WTC11 (cell line): ENCODE measurements at regions not wholly inside any gene's neighbourhood (a gene's known extent, or its start where the extent isn't known, plus 50 kb on each side); places are given as distances from the start of the nearest gene placed in this dataset.

Experiments
- ATAC-seq: fragments of 200-7000 bp; cut with Tn5 transposase; 2 replicates; pipeline ENCODE4 v1.10.0; 2021; ENCODE audit warnings: mild to moderate bottlenecking, moderate library complexity
- CTCF ChIA-PET: fragments of 300-600 bp; sonication (Branson Sonifier 250); formaldehyde crosslinking; loops from one replicate; lab custom pipeline; 2021; ENCODE audit warnings: antibody characterized with exemption; lab: Charles Lee
- POLR2A ChIA-PET: fragments of 350-600 bp; sonication (Branson Sonifier 250); formaldehyde crosslinking; loops from one replicate; lab custom pipeline; 2021; ENCODE audit warnings: antibody characterized with exemption; lab: Charles Lee
- DNase-seq: peaks from one replicate; pipeline ENCODE4 v3.0.0; 2021; ENCODE audit warnings: low spot score
- H3K27ac Mint-ChIP-seq: 2 replicates; pipeline ENCODE4 v1.8.0; 2021; ENCODE audit warnings: mixed read lengths
- H3K27me3 Mint-ChIP-seq: 2 replicates; pipeline ENCODE4 v1.8.0; 2021; ENCODE audit warnings: low read depth, mild to moderate bottlenecking, moderate library complexity, mixed read lengths
- H3K36me3 Mint-ChIP-seq: 2 replicates; pipeline ENCODE4 v1.8.0; 2021; ENCODE audit warnings: mixed read lengths
- H3K4me1 Mint-ChIP-seq: 2 replicates; pipeline ENCODE4 v1.8.0; 2022; ENCODE audit warnings: mixed read lengths
- H3K4me3 Mint-ChIP-seq: 2 replicates; pipeline ENCODE4 v1.8.0; 2021; ENCODE audit warnings: mild to moderate bottlenecking, moderate library complexity, mixed read lengths
- H3K9me3 Mint-ChIP-seq: 2 replicates; pipeline ENCODE4 v1.8.0; 2021; ENCODE audit warnings: mixed read lengths
- ESRRA ChIP-seq: sonication (generic); formaldehyde crosslinking; IDR thresholded peaks from 2 replicates; pipeline ENCODE4 v1.8.1; 2022; ENCODE audit warnings: mild to moderate bottlenecking, missing genetic modification reagents, borderline replicate concordance
- IRF2 ChIP-seq: sonication (generic); formaldehyde crosslinking; IDR thresholded peaks from 2 replicates; pipeline ENCODE4 v1.8.0; 2022; ENCODE audit warnings: low read depth, missing genetic modification reagents, borderline replicate concordance
- JUN ChIP-seq: sonication (generic); formaldehyde crosslinking; IDR thresholded peaks from 2 replicates; pipeline ENCODE4 v1.8.0; 2023; ENCODE audit warnings: mild to moderate bottlenecking, missing genetic modification reagents
- RELA ChIP-seq: sonication (generic); formaldehyde crosslinking; IDR thresholded peaks from 2 replicates; pipeline ENCODE4 v1.8.1; 2022; ENCODE audit warnings: missing genetic modification reagents, mild to moderate bottlenecking, borderline replicate concordance
- SOX15 ChIP-seq: fragments of 250-450 bp; sonication (Bioruptor Pico); IDR thresholded peaks from 2 replicates; pipeline ENCODE4 v1.9.0; 2021; ENCODE audit warnings: mild to moderate bottlenecking
- TCF7 ChIP-seq: sonication (generic); formaldehyde crosslinking; IDR thresholded peaks from 2 replicates; pipeline ENCODE4 v1.8.0; 2022; ENCODE audit warnings: mild to moderate bottlenecking, low read depth, missing genetic modification reagents, moderate library complexity
- TP53 ChIP-seq: sonication (generic); formaldehyde crosslinking; IDR thresholded peaks from 2 replicates; pipeline ENCODE4 v1.8.1; 2023; ENCODE audit warnings: mild to moderate bottlenecking, missing genetic modification reagents
- ZNF121 ChIP-seq: sonication (generic); formaldehyde crosslinking; IDR thresholded peaks from 2 replicates; pipeline ENCODE4 v1.8.0; 2023; ENCODE audit warnings: missing genetic modification reagents
- ZNF317 ChIP-seq: sonication (generic); formaldehyde crosslinking; IDR thresholded peaks from 2 replicates; pipeline ENCODE4 v1.8.1; 2023; ENCODE audit warnings: low read depth, mild to moderate bottlenecking, moderate library complexity, missing genetic modification reagents, borderline replicate concordance
- ZNF671 ChIP-seq: fragments of 250-450 bp; sonication (Bioruptor Pico); IDR thresholded peaks from 2 replicates; pipeline ENCODE4 v1.8.0; 2021; ENCODE audit warnings: mild to moderate bottlenecking
- TF ChIP-seq, protein P1 (sequence below): fragments of 250-450 bp; sonication (Bioruptor Pico); IDR thresholded peaks from 2 replicates; pipeline ENCODE4 v2.1.2; 2022; ENCODE audit warnings: mild to moderate bottlenecking, moderate library complexity
- TF ChIP-seq, protein P2 (sequence below): sonication (generic); formaldehyde crosslinking; IDR thresholded peaks from 2 replicates; pipeline ENCODE4 v1.8.0; 2022; ENCODE audit warnings: mild to moderate bottlenecking, missing genetic modification reagents
- TF ChIP-seq, protein P3 (sequence below): sonication (generic); formaldehyde crosslinking; IDR thresholded peaks from 2 replicates; pipeline ENCODE4 v1.8.1; 2022; ENCODE audit warnings: low read depth, mild to moderate bottlenecking, moderate library complexity, missing genetic modification reagents, borderline replicate concordance
- TF ChIP-seq, protein P4 (sequence below): sonication (generic); formaldehyde crosslinking; IDR thresholded peaks from 2 replicates; pipeline ENCODE4 v1.8.1; 2023; ENCODE audit warnings: mild to moderate bottlenecking, missing genetic modification reagents
- TF ChIP-seq, protein P5 (sequence below): sonication (generic); formaldehyde crosslinking; IDR thresholded peaks from 2 replicates; pipeline ENCODE4 v1.8.1; 2022; ENCODE audit warnings: mild to moderate bottlenecking, missing genetic modification reagents, moderate library complexity, borderline replicate concordance
- TF ChIP-seq, protein P6 (sequence below): sonication (generic); formaldehyde crosslinking; IDR thresholded peaks from 2 replicates; pipeline ENCODE4 v1.8.0; 2023; ENCODE audit warnings: missing genetic modification reagents
- TF ChIP-seq, protein P7 (sequence below): fragments of 250-450 bp; sonication (Bioruptor Pico); IDR thresholded peaks from 2 replicates; pipeline ENCODE4 v1.9.0; 2021; ENCODE audit warnings: mild to moderate bottlenecking
- TF ChIP-seq, protein P8 (sequence below): sonication (generic); formaldehyde crosslinking; IDR thresholded peaks from 2 replicates; pipeline ENCODE4 v1.8.0; 2023; ENCODE audit warnings: mild to moderate bottlenecking, missing genetic modification reagents

DNA sequence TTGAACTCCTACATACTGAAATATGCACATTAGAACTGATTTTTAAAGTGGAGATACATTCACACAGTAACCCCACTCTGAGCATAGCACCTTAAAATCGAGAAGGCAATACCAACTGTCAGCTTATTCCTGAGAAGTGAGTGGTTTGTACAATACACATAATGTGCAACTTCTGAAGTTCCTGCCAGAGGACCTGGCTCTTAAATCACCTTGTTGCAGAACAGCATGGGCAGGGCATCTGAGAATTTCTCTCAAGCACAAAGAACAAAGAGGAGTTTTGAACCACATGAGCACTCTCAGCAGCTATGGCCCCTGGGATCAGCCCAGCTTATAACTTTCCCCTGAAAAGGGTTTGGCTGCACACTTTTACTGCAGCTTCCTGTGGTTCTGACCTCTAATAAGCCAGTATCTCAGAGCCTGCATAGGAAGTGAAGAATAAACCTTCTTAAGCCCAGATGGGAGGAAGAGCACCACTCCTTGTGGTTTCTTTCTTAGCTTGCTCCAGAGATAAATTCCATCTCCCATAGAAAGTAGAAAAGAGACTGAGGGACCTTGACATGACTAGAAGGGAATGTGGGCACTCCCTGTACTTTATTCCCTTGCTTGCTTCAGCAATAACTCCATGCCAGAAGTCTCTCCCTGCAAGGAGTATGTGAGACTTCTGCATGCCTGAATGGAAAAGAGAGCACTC, 862.3 kb downstream of the SUCLG1 start:
- DNase-seq (no peak), ATAC-seq (no peak)
- H3K4me3 Mint-ChIP-seq: no peak overlapping the region
- H3K27ac Mint-ChIP-seq: no peak overlapping the region
- ChIA-PET CTCF (interaction anchor here (0.5 kb wide), 1 partner anchor 1026 kb away, joined by 3 read pairs; no protein-coding TSS in a partner anchor), POLR2A (no interaction called here)
- peaks cover 19% of the 10 kb centered on the region for H3K9me3 Mint-ChIP-seq
- no peak for TF ChIP-seq ESRRA (CRISPR knock-in tag)
- no peak for TF ChIP-seq ZNF671 (CRISPR knock-in tag)
- TF ChIP-seq, protein P1, sequence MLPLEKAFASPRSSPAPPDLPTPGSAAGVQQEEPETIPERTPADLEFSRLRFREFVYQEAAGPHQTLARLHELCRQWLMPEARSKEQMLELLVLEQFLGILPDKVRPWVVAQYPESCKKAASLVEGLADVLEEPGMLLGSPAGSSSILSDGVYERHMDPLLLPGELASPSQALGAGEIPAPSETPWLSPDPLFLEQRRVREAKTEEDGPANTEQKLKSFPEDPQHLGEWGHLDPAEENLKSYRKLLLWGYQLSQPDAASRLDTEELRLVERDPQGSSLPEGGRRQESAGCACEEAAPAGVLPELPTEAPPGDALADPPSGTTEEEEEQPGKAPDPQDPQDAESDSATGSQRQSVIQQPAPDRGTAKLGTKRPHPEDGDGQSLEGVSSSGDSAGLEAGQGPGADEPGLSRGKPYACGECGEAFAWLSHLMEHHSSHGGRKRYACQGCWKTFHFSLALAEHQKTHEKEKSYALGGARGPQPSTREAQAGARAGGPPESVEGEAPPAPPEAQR: no peak
- no peak for TF ChIP-seq ZNF121 (CRISPR knock-in tag)
- TF ChIP-seq, protein P2, sequence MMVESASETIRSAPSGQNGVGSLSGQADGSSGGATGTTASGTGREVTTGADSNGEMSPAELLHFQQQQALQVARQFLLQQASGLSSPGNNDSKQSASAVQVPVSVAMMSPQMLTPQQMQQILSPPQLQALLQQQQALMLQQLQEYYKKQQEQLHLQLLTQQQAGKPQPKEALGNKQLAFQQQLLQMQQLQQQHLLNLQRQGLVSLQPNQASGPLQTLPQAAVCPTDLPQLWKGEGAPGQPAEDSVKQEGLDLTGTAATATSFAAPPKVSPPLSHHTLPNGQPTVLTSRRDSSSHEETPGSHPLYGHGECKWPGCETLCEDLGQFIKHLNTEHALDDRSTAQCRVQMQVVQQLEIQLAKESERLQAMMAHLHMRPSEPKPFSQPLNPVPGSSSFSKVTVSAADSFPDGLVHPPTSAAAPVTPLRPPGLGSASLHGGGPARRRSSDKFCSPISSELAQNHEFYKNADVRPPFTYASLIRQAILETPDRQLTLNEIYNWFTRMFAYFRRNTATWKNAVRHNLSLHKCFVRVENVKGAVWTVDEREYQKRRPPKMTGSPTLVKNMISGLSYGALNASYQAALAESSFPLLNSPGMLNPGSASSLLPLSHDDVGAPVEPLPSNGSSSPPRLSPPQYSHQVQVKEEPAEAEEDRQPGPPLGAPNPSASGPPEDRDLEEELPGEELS (CRISPR knock-in tag): no peak
- TF ChIP-seq, protein P3, sequence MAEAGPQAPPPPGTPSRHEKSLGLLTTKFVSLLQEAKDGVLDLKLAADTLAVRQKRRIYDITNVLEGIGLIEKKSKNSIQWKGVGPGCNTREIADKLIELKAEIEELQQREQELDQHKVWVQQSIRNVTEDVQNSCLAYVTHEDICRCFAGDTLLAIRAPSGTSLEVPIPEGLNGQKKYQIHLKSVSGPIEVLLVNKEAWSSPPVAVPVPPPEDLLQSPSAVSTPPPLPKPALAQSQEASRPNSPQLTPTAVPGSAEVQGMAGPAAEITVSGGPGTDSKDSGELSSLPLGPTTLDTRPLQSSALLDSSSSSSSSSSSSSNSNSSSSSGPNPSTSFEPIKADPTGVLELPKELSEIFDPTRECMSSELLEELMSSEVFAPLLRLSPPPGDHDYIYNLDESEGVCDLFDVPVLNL (CRISPR knock-in tag): no peak
- TF ChIP-seq RELA (CRISPR knock-in tag): no peak
- TF ChIP-seq TCF7: no peak
- no peak for TF ChIP-seq JUN (CRISPR knock-in tag)
- no peak for TF ChIP-seq TP53 (CRISPR knock-in tag)
- no peak for TF ChIP-seq ZNF317 (CRISPR knock-in tag)
- TF ChIP-seq, protein P4, sequence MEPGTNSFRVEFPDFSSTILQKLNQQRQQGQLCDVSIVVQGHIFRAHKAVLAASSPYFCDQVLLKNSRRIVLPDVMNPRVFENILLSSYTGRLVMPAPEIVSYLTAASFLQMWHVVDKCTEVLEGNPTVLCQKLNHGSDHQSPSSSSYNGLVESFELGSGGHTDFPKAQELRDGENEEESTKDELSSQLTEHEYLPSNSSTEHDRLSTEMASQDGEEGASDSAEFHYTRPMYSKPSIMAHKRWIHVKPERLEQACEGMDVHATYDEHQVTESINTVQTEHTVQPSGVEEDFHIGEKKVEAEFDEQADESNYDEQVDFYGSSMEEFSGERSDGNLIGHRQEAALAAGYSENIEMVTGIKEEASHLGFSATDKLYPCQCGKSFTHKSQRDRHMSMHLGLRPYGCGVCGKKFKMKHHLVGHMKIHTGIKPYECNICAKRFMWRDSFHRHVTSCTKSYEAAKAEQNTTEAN (CRISPR knock-in tag): no peak
- TF ChIP-seq, protein P5, sequence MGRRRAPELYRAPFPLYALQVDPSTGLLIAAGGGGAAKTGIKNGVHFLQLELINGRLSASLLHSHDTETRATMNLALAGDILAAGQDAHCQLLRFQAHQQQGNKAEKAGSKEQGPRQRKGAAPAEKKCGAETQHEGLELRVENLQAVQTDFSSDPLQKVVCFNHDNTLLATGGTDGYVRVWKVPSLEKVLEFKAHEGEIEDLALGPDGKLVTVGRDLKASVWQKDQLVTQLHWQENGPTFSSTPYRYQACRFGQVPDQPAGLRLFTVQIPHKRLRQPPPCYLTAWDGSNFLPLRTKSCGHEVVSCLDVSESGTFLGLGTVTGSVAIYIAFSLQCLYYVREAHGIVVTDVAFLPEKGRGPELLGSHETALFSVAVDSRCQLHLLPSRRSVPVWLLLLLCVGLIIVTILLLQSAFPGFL (CRISPR knock-in tag): no peak
- TF ChIP-seq, protein P6, sequence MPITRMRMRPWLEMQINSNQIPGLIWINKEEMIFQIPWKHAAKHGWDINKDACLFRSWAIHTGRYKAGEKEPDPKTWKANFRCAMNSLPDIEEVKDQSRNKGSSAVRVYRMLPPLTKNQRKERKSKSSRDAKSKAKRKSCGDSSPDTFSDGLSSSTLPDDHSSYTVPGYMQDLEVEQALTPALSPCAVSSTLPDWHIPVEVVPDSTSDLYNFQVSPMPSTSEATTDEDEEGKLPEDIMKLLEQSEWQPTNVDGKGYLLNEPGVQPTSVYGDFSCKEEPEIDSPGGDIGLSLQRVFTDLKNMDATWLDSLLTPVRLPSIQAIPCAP (CRISPR knock-in tag): no peak
- TF ChIP-seq, protein P7, sequence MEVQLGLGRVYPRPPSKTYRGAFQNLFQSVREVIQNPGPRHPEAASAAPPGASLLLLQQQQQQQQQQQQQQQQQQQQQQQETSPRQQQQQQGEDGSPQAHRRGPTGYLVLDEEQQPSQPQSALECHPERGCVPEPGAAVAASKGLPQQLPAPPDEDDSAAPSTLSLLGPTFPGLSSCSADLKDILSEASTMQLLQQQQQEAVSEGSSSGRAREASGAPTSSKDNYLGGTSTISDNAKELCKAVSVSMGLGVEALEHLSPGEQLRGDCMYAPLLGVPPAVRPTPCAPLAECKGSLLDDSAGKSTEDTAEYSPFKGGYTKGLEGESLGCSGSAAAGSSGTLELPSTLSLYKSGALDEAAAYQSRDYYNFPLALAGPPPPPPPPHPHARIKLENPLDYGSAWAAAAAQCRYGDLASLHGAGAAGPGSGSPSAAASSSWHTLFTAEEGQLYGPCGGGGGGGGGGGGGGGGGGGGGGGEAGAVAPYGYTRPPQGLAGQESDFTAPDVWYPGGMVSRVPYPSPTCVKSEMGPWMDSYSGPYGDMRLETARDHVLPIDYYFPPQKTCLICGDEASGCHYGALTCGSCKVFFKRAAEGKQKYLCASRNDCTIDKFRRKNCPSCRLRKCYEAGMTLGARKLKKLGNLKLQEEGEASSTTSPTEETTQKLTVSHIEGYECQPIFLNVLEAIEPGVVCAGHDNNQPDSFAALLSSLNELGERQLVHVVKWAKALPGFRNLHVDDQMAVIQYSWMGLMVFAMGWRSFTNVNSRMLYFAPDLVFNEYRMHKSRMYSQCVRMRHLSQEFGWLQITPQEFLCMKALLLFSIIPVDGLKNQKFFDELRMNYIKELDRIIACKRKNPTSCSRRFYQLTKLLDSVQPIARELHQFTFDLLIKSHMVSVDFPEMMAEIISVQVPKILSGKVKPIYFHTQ (CRISPR knock-in tag): no peak
- no peak for TF ChIP-seq SOX15
- no peak for TF ChIP-seq IRF2 (CRISPR knock-in tag)
- TF ChIP-seq, protein P8, sequence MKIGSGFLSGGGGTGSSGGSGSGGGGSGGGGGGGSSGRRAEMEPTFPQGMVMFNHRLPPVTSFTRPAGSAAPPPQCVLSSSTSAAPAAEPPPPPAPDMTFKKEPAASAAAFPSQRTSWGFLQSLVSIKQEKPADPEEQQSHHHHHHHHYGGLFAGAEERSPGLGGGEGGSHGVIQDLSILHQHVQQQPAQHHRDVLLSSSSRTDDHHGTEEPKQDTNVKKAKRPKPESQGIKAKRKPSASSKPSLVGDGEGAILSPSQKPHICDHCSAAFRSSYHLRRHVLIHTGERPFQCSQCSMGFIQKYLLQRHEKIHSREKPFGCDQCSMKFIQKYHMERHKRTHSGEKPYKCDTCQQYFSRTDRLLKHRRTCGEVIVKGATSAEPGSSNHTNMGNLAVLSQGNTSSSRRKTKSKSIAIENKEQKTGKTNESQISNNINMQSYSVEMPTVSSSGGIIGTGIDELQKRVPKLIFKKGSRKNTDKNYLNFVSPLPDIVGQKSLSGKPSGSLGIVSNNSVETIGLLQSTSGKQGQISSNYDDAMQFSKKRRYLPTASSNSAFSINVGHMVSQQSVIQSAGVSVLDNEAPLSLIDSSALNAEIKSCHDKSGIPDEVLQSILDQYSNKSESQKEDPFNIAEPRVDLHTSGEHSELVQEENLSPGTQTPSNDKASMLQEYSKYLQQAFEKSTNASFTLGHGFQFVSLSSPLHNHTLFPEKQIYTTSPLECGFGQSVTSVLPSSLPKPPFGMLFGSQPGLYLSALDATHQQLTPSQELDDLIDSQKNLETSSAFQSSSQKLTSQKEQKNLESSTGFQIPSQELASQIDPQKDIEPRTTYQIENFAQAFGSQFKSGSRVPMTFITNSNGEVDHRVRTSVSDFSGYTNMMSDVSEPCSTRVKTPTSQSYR (CRISPR knock-in tag): no peak
- peaks cover 7% of the 10 kb centered on the region for H3K36me3 Mint-ChIP-seq
- no peaks in the 10 kb centered on the region for H3K4me1 Mint-ChIP-seq
- no peaks in the 10 kb centered on the region; the same call in 1 of the 2 replicates for H3K27me3 Mint-ChIP-seq
